ENCODE measurements at regions not wholly inside any gene's neighbourhood (a gene's known extent, or its start where the extent isn't known, plus 50 kb on each side); places are given as distances from the start of the nearest gene placed in this dataset.

- Histone ChIP-seq H3K4me1 (peaks cover 20% of the 10 kb centered on the region), H3K27me3 (no peaks in the 10 kb centered on the region), H3K36me3 (no peaks in the 10 kb centered on the region), H3K4me3 (no peak overlapping the region), H3K9me3 (no peaks in the 10 kb centered on the region), H3K27ac (no peak overlapping the region)
- DNase-seq (ENCODE audit: extremely low spot score in 2 of 2), result no peak
- TF ChIP-seq POLR2AphosphoS5 (IDR thresholded peaks at IDR 0.05; ENCODE audit: insufficient read depth in 1 of 2, low read depth in 1 of 2) (no peak), POLR2A (IDR thresholded peaks at IDR 0.05) (no peak), CTCF (IDR thresholded peaks at IDR 0.05) (no peak)
- intact Hi-C loops (cut with DNase I), result no loop called here
Observed at GRCh38 chr2:120461546-120462537, 115.9 kb downstream of the INHBB start.

- Histone ChIP-seq H3K9me3 (no peaks in the 10 kb centered on the region), H3K27me3 (no peaks in the 10 kb centered on the region), H3K4me1 (peaks cover 25% of the 10 kb centered on the region), H3K4me3 (no peak overlapping the region), H3K27ac (no peak overlapping the region), H3K36me3 (no peaks in the 10 kb centered on the region)
- no peak for DNase-seq (ENCODE audit: extremely low spot score in 2 of 2)
- TF ChIP-seq POLR2AphosphoS5 (IDR thresholded peaks at IDR 0.05; ENCODE audit: insufficient read depth in 1 of 2, low read depth in 1 of 2) (no peak), POLR2A (IDR thresholded peaks at IDR 0.05) (no peak), CTCF (IDR thresholded peaks at IDR 0.05) (no peak)
- intact Hi-C loops (cut with DNase I), result no loop called here
Observed at GRCh38 chr2:120463527-120463926, 117.6 kb downstream of the INHBB start.

- no peaks in the 10 kb centered on the region for H3K36me3 ChIP-seq
- H3K27me3 ChIP-seq, result no peaks in the 10 kb centered on the region
- no peak overlapping the region for H3K4me3 ChIP-seq
- peaks cover 30% of the 10 kb centered on the region for H3K4me1 ChIP-seq
- intact Hi-C loops (cut with DNase I), result no loop called here
- no peaks in the 10 kb centered on the region for H3K9me3 ChIP-seq
- H3K27ac ChIP-seq, result no peak overlapping the region
- DNase-seq (ENCODE audit: extremely low spot score in 2 of 2), result no peak
- no peak for TF ChIP-seq POLR2AphosphoS5 (IDR thresholded peaks at IDR 0.05; ENCODE audit: insufficient read depth in 1 of 2, low read depth in 1 of 2)
- TF ChIP-seq CTCF (IDR thresholded peaks at IDR 0.05), result no peak
- TF ChIP-seq POLR2A (IDR thresholded peaks at IDR 0.05), result no peak
Observed at GRCh38 chr2:120463996-120464395, 118.1 kb downstream of the INHBB start.

- Histone ChIP-seq H3K9me3 (no peaks in the 10 kb centered on the region), H3K4me1 (peaks cover 35% of the 10 kb centered on the region), H3K27ac (no peak overlapping the region), H3K4me3 (no peak overlapping the region), H3K27me3 (no peaks in the 10 kb centered on the region), H3K36me3 (no peaks in the 10 kb centered on the region)
- intact Hi-C loops (cut with DNase I), result no loop called here
- TF ChIP-seq CTCF (IDR thresholded peaks at IDR 0.05) (no peak), POLR2AphosphoS5 (IDR thresholded peaks at IDR 0.05; ENCODE audit: insufficient read depth in 1 of 2, low read depth in 1 of 2) (no peak), POLR2A (IDR thresholded peaks at IDR 0.05) (no peak)
- no peak for DNase-seq (ENCODE audit: extremely low spot score in 2 of 2)
Observed at GRCh38 chr2:120464448-120464931, 118.6 kb downstream of the INHBB start.

Data from vagina (tissue), 2 donors.